MCF 10A (cell line): ENCODE measurements at regions not wholly inside any gene's neighbourhood (a gene's known extent, or its start where the extent isn't known, plus 50 kb on each side); places are given as distances from the start of the nearest gene placed in this dataset.
"Not testable (repeated sequence)": the region's sequence is repeated elsewhere in the genome, so short reads cannot be mapped to it uniquely, and the experiment has no call there.

Experiments used
- BruUV-seq: library from RNA; stranded (reverse); fragments of 400-500 nt; replicated peaks from 2 replicates; lab custom pipeline; 2021; lab: Mats Ljungman, UMichigan
- CTCF ChIA-PET: fragments of 300-600 bp; sonication (Branson Sonifier 250); formaldehyde crosslinking; extraction: SDS; loops from one replicate; lab custom pipeline; 2021; ENCODE audit warnings: antibody characterized with exemption, inconsistent platforms; lab: Yijun Ruan, JAX
- POLR2A ChIA-PET: fragments of 300-600, 350-650 bp; sonication (Branson Sonifier 250); formaldehyde crosslinking; extraction: SDS; loops from one replicate; lab custom pipeline; 2020; ENCODE audit warnings: antibody characterized with exemption, inconsistent platforms; lab: Yijun Ruan, JAX
- DNase-seq: peaks from one replicate; pipeline ENCODE4 v3.0.0-alpha.2; 2018; ENCODE audit not compliant: unreplicated experiment
- H3K27ac Mint-ChIP-seq: one replicate; pipeline ENCODE4 v1.8.0; 2022; ENCODE audit warnings: mild to moderate bottlenecking, low read depth, mixed read lengths; ENCODE audit not compliant: unreplicated experiment
- H3K27me3 Mint-ChIP-seq: one replicate; pipeline ENCODE4 v1.8.0; 2022; ENCODE audit warnings: mixed read lengths; ENCODE audit not compliant: insufficient read depth, unreplicated experiment
- H3K36me3 Mint-ChIP-seq: one replicate; pipeline ENCODE4 v1.8.0; 2022; ENCODE audit warnings: mild to moderate bottlenecking, moderate library complexity, mixed read lengths; ENCODE audit not compliant: insufficient read depth, unreplicated experiment
- H3K4me1 Mint-ChIP-seq: one replicate; pipeline ENCODE4 v1.8.0; 2022; ENCODE audit warnings: mixed read lengths; ENCODE audit not compliant: insufficient read depth, unreplicated experiment
- H3K4me3 Mint-ChIP-seq: one replicate; pipeline ENCODE4 v1.8.0; 2022; ENCODE audit warnings: mild to moderate bottlenecking, moderate library complexity, mixed read lengths; ENCODE audit not compliant: unreplicated experiment
- H3K9me3 Mint-ChIP-seq: one replicate; pipeline ENCODE4 v1.8.0; 2022; ENCODE audit warnings: mixed read lengths; ENCODE audit not compliant: unreplicated experiment
- CTCF ChIP-seq: fragments of 200-600 bp; IDR thresholded peaks from one replicate; pipeline ENCODE4 v1.8.0; 2022; ENCODE audit warnings: antibody characterized with exemption, mild to moderate bottlenecking; ENCODE audit not compliant: unreplicated experiment
- intact Hi-C: fragments of 100-400 bp; cut with micrococcal nuclease; formaldehyde crosslinking; loops from 2 replicates; pipeline ENCODE4 v1.14.1; 2022

- no TSS peak for BruUV-seq
- H3K27me3 Mint-ChIP-seq: no peaks in the 10 kb centered on the region
- intact Hi-C loops: no loop called here
- H3K36me3 Mint-ChIP-seq: no peaks in the 10 kb centered on the region
- H3K27ac Mint-ChIP-seq: no peak overlapping the region
- TF ChIP-seq CTCF: no peak
- H3K4me1 Mint-ChIP-seq: peaks cover 10% of the 10 kb centered on the region
- no peaks in the 10 kb centered on the region for H3K9me3 Mint-ChIP-seq
- ChIA-PET POLR2A (no interaction called here), CTCF (no interaction called here)
- H3K4me3 Mint-ChIP-seq: no peak overlapping the region
- no peak for DNase-seq
Measured at GRCh38 chr4:176618138-176618537, 174.6 kb downstream of the VEGFC start.

DNA sequence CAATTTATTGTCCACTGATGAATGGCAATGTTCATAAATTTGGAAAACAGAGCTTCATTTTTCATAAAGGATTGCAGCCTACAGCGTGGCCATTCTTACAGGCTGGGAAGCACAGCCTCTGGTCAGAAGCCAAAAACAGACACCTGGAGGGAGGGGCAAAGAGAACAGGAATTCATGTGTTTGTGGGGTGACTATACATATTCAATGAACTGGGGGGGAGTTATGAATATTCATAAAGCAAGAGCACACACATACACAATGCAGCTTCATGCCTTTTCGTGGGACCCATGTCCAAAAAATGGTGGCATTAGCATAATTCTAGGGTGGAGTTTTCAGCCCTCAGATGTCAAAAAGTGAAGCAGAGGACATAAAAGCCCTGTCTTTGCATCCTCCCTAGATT, 173.3 kb downstream of the VEGFC start:
- Mint-ChIP-seq H3K27me3 (no peaks in the 10 kb centered on the region), H3K27ac (no peak overlapping the region), H3K4me3 (no peak overlapping the region), H3K9me3 (no peaks in the 10 kb centered on the region), H3K4me1 (peaks cover 10% of the 10 kb centered on the region), H3K36me3 (no peaks in the 10 kb centered on the region)
- POLR2A ChIA-PET: no interaction called here
- CTCF ChIA-PET: interaction anchor here (0.8 to 1.1 kb wide), 2 partner anchors 14 to 16 kb away, joined by 3 read pairs; no protein-coding TSS in a partner anchor
- no peak for TF ChIP-seq CTCF
- no peak for DNase-seq
- no TSS peak for BruUV-seq
- intact Hi-C loops: no loop called here

DNA sequence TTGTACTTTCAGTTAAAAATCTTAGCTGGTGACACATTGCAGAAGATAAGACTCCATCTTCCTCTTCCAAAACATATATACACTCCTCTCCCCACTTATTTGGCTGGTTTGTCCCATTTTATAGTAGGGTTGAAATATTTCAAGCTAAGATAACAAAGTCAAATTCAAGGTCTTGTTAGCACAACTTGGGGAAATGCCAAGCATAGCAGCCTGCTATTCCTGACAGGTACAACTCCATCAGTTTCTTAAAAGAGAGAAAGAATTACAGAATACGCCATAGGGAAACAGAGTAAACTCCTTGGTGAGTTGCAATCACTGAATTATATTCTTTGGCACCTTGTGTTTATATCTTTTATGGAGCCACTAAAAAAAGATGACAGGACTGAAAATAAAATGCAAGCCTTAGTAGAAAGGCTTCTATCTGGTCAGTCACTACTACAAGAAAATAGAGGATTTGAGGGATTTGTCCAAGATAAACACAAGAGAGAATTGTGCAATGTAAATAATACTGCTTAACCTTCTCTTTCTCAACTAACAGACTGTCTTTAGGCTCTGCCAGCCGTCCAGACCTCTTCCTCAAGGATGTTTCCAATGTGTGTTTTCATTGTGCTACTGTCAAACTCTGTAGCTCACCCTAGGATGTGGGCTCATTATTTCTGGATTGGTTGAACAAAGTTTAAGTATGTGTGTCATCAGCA, 170.3 kb downstream of the VEGFC start:
- H3K27me3 Mint-ChIP-seq: no peaks in the 10 kb centered on the region
- ChIA-PET POLR2A (interaction anchor here (1.0 to 1.9 kb wide), 3 partner anchors 10 to 153 kb away, joined by 3 to 7 read pairs (median 5); no protein-coding TSS in a partner anchor), CTCF (interaction anchor here (0.6 kb wide), 1 partner anchor 157 kb away, joined by 3 read pairs; no protein-coding TSS in a partner anchor)
- no peaks in the 10 kb centered on the region for H3K36me3 Mint-ChIP-seq
- H3K4me3 Mint-ChIP-seq: no peak overlapping the region
- peak overlapping the region; percentile 70 for H3K27ac Mint-ChIP-seq
- peak; percentile 77 for DNase-seq
- no peak for TF ChIP-seq CTCF
- peaks cover 10% of the 10 kb centered on the region for H3K4me1 Mint-ChIP-seq
- BruUV-seq: no TSS peak
- no peaks in the 10 kb centered on the region for H3K9me3 Mint-ChIP-seq
- intact Hi-C loops: no loop called here

- CTCF ChIA-PET: interaction anchor here (0.7 kb wide), 1 partner anchor 108 kb away, joined by 3 read pairs; no protein-coding TSS in a partner anchor
- H3K4me3 Mint-ChIP-seq, H3K27me3 Mint-ChIP-seq, H3K4me1 Mint-ChIP-seq, POLR2A ChIA-PET, H3K9me3 Mint-ChIP-seq, BruUV-seq, DNase-seq, H3K27ac Mint-ChIP-seq, H3K36me3 Mint-ChIP-seq, intact Hi-C loops: not testable (repeated sequence)
Measured at GRCh38 chr4:176624983-176625610, 167.6 kb downstream of the VEGFC start.
